ENCODE measurements at regions not wholly inside any gene's neighbourhood (a gene's known extent, or its start where the extent isn't known, plus 50 kb on each side); places are given as distances from the start of the nearest gene placed in this dataset.

- Mint-ChIP-seq H3K27me3 (no peaks in the 10 kb centered on the region), H3K4me1 (no peaks in the 10 kb centered on the region), H3K4me3 (no peak overlapping the region), H3K9me3 (ENCODE audit: insufficient read depth) (no peaks in the 10 kb centered on the region), H3K27ac (no peak overlapping the region)
- Histone ChIP-seq H3K9ac (ENCODE audit: low read length) (no peak overlapping the region), H3K4me2 (replicated peaks; ENCODE audit: low read depth, low read length, poor library complexity, severe bottlenecking) (no peak overlapping the region), H2AFZ (ENCODE audit: insufficient read depth, low read depth, low read length, poor library complexity, severe bottlenecking) (no peak overlapping the region), H3K36me3 (replicated peaks in 1 of 2; ENCODE audit: control extremely low read depth in 1 of 2, control insufficient read depth in 1 of 2, extremely low read depth in 1 of 2, insufficient read depth in 2 of 2, low read length in 1 of 2) (no peaks in the 10 kb centered on the region), H3K27me3 (replicated peaks in 1 of 4; ENCODE audit: control extremely low read depth in 1 of 4, control insufficient read depth in 3 of 4, insufficient read depth in 4 of 4, low read length in 3 of 4) (no peaks in the 10 kb centered on the region), H3K79me2 (ENCODE audit: control insufficient read depth, insufficient read depth, low read length) (no peaks in the 10 kb centered on the region), H3K9me3 (ENCODE audit: control extremely low read depth in 1 of 3, control insufficient read depth in 2 of 3, insufficient read depth in 1 of 3, low read length in 2 of 3) (peaks cover 0 to 18% (median 0%) of the 10 kb centered on the region in 3 donors), H3K27ac (ENCODE audit: low read length in 2 of 2) (no peak overlapping the region), H3K4me3 (ENCODE audit: control extremely low read depth in 1 of 5, extremely low read depth in 1 of 5, insufficient read depth in 1 of 5, low read depth in 2 of 5, low read length in 4 of 5) (no peak overlapping the region), H4K20me1 (ENCODE audit: control insufficient read depth, insufficient read depth, low read length, poor library complexity, severe bottlenecking) (no peaks in the 10 kb centered on the region), H3K4me1 (ENCODE audit: control insufficient read depth in 2 of 2, insufficient read depth in 2 of 2, low read length in 2 of 2) (no peaks in the 10 kb centered on the region)
- no peak for ATAC-seq (ENCODE audit: low read depth)
- DNase-seq, result no peak
- TF ChIP-seq EZH2 (IDR thresholded peaks at IDR 0.05; ENCODE audit: borderline replicate concordance, insufficient read depth, low read depth, low read length, poor library complexity, severe bottlenecking), result no peak
- CTCF ChIA-PET, result no interaction called here
- POLR2A ChIA-PET, result no interaction called here
- WGBS (ENCODE audit: insufficient coverage), result 93% methylated on average over 2 of the region's 2 CpGs
- intact Hi-C loops (cut with micrococcal nuclease), result no loop called here
Measured at GRCh38 chr3:76552653-76553052, 487.2 kb upstream of the ROBO2 start.

- no peak overlapping the region for H3K27ac ChIP-seq (ENCODE audit: low read length in 2 of 2)
- DNase-seq (no peak), ATAC-seq (ENCODE audit: low read depth) (no peak)
- no peaks in the 10 kb centered on the region for H3K4me1 Mint-ChIP-seq
- H3K4me3 ChIP-seq (ENCODE audit: control extremely low read depth in 1 of 5, extremely low read depth in 1 of 5, insufficient read depth in 1 of 5, low read depth in 2 of 5, low read length in 4 of 5), result no peak overlapping the region
- WGBS (ENCODE audit: insufficient coverage), result no CpG with 5 or more reads among the region's 2 CpGs
- no peaks in the 10 kb centered on the region for H4K20me1 ChIP-seq (ENCODE audit: control insufficient read depth, insufficient read depth, low read length, poor library complexity, severe bottlenecking)
- H3K4me2 ChIP-seq (replicated peaks; ENCODE audit: low read depth, low read length, poor library complexity, severe bottlenecking), result no peak overlapping the region
- H3K4me1 ChIP-seq (ENCODE audit: control insufficient read depth in 2 of 2, insufficient read depth in 2 of 2, low read length in 2 of 2), result no peaks in the 10 kb centered on the region
- H3K4me3 Mint-ChIP-seq, result no peak overlapping the region
- no peaks in the 10 kb centered on the region for H3K9me3 Mint-ChIP-seq (ENCODE audit: insufficient read depth)
- TF ChIP-seq, protein P1, sequence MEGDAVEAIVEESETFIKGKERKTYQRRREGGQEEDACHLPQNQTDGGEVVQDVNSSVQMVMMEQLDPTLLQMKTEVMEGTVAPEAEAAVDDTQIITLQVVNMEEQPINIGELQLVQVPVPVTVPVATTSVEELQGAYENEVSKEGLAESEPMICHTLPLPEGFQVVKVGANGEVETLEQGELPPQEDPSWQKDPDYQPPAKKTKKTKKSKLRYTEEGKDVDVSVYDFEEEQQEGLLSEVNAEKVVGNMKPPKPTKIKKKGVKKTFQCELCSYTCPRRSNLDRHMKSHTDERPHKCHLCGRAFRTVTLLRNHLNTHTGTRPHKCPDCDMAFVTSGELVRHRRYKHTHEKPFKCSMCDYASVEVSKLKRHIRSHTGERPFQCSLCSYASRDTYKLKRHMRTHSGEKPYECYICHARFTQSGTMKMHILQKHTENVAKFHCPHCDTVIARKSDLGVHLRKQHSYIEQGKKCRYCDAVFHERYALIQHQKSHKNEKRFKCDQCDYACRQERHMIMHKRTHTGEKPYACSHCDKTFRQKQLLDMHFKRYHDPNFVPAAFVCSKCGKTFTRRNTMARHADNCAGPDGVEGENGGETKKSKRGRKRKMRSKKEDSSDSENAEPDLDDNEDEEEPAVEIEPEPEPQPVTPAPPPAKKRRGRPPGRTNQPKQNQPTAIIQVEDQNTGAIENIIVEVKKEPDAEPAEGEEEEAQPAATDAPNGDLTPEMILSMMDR (IDR thresholded peaks at IDR 0.05), result no peak
- no peak for TF ChIP-seq EZH2 (IDR thresholded peaks at IDR 0.05; ENCODE audit: borderline replicate concordance, insufficient read depth, low read depth, low read length, poor library complexity, severe bottlenecking)
- H3K79me2 ChIP-seq (ENCODE audit: control insufficient read depth, insufficient read depth, low read length), result no peaks in the 10 kb centered on the region
- peaks cover 0 to 18% (median 0%) of the 10 kb centered on the region in 3 donors for H3K9me3 ChIP-seq (ENCODE audit: control extremely low read depth in 1 of 3, control insufficient read depth in 2 of 3, insufficient read depth in 1 of 3, low read length in 2 of 3)
- no peaks in the 10 kb centered on the region for H3K36me3 ChIP-seq (replicated peaks in 1 of 2; ENCODE audit: control extremely low read depth in 1 of 2, control insufficient read depth in 1 of 2, extremely low read depth in 1 of 2, insufficient read depth in 2 of 2, low read length in 1 of 2)
- no peak overlapping the region for H2AFZ ChIP-seq (ENCODE audit: insufficient read depth, low read depth, low read length, poor library complexity, severe bottlenecking)
- ChIA-PET POLR2A (no interaction called here), CTCF (no interaction called here)
- H3K27ac Mint-ChIP-seq, result no peak overlapping the region
- no peaks in the 10 kb centered on the region for H3K27me3 Mint-ChIP-seq
- no peak overlapping the region for H3K9ac ChIP-seq (ENCODE audit: low read length)
- intact Hi-C loops (cut with micrococcal nuclease), result no loop called here
- H3K27me3 ChIP-seq (replicated peaks in 1 of 4; ENCODE audit: control extremely low read depth in 1 of 4, control insufficient read depth in 3 of 4, insufficient read depth in 4 of 4, low read length in 3 of 4), result no peaks in the 10 kb centered on the region
Measured at GRCh38 chr3:76554707-76555106, 485.2 kb upstream of the ROBO2 start.
